HG02973 (cell line): ENCODE measurements at regions not wholly inside any gene's neighbourhood (a gene's known extent, or its start where the extent isn't known, plus 50 kb on each side); places are given as distances from the start of the nearest gene placed in this dataset.

Experiments
- ATAC-seq: cut with Tn5 transposase; IDR thresholded peaks from one replicate; pipeline ENCODE4 v1.9.1; 2021; ENCODE audit warnings: moderate library complexity; ENCODE audit not compliant: unreplicated experiment

DNA sequence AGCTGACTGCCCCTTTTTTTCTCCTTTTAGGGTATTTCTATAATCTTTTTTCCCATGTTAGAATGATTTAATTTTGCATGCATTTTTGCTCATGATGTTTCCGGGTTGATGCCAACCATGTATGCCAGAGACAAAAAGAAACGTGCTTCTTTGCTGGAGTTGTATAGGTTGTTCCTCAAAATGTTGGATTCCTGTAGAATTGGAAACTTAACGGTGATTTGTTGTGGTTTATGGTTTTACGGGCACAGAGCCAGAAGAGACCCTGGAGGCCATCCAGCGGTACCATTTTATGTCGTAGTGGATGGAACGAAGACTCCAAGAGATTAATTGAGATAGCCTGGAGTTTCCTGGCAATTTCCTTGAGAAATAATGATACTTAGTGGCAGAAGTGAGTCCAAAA lies 481.5 kb upstream of the RGMA start:
- no peak for ATAC-seq

DNA sequence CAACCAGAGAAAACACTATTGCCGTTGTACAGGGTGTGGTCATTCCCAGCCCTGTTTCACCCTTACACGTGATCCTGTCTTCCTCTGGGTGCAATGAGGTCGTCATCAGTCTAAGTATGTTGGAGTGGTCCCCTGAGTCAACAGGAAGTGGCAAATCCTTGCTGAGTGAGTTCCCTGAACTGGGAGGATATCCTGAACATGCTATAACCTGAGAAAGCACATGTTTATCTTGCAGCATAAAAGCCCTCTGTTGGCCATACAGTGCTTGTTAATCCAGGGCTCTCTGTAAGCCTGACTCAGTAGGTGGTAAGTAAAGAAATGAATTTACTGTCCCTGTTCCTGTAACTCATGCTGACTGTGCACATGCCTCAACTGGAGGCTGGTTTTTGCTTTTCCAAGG lies 477.8 kb upstream of the RGMA start:
- ATAC-seq: no peak

DNA sequence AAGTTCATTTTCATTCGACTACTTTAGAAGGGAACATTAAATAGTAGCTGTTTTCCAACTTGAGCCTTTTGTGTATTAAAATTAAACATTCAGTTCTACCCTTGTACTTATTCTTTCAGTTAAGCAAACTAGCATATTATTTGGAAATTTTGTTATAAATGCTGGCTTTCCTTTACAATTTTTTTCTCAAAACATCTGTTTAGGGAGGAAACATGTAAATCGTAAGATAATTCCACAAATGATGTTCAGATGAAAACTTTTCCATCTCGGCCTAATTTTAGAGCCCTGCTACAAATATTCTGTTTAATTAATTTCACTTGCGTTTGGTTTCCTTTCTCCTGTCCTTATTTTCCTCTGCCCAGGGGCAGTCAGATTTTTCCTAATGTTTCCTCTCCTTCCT lies 476.2 kb upstream of the RGMA start:
- no peak for ATAC-seq

DNA sequence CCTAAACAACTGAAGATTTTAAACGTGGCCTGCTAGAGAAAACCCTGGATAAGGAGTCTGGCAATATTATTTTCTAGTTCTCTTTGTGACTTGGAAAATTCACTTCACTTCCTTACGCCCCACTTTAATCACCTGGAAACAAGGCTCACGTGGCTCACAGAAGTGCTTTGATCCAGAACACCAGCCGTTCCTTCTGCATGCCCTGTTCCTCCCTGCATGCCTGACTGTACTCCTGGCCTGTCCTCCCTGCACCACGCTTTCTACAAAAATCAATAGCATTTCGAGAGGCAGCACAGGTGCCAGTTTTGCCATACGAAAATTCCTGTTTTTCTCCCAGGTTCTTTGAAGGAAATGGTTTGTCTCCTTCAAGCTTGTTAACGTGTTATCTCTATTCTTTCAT lies 474.2 kb upstream of the RGMA start:
- no peak for ATAC-seq

DNA sequence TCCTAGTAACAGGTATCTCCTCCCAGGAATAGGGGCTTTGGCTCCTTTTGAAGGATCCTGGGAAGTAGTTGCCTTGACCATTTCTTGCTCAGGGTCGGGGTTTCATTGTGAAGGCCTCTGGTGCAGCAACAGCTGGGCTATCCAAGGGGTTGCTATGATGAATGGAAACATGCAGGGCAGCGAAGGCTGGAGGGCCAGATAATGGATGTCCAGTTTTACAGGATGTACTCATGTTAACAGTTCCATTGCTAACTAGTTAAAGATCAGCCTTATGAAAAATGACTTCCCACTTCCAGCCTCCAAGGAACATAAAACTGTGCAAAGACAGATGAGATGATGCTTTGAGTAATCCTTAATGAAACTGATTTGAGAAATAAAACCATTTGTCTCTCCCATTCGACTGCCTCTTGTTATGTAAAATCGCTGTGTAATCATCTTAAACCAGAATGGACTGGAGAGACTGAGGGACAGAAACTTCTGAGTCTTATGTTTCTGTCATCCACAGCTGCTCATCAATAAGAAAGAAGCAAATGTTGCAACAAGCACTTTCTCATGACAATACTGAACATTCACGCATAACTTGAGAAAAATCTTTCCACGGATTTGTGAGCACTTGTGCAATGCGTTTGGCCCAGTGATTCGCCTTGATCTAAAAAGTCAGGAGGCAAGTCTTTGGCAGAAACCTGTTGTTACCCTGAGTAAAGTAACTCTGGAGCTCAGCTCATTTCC lies 473.5 kb upstream of the RGMA start:
- ATAC-seq: no peak

DNA sequence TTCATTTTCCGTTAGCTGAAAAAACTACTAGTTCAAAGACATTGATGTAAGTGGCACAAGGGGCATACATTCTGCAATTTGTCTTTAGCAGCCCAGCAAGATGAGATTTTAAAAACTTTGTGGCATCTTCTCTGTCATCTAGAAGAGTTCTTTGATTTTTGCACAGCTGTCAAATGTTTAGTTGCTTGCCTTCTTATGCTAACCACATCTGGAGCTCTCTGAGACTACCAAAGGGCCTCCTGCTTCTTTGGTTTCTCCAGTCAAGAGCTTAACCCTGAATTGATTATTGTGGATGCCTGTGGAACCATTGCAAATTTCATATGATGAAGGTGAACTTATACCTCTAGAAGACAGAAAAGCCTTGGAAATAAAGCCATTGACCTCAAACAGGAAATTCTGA lies 468.7 kb upstream of the RGMA start:
- ATAC-seq: no peak

DNA sequence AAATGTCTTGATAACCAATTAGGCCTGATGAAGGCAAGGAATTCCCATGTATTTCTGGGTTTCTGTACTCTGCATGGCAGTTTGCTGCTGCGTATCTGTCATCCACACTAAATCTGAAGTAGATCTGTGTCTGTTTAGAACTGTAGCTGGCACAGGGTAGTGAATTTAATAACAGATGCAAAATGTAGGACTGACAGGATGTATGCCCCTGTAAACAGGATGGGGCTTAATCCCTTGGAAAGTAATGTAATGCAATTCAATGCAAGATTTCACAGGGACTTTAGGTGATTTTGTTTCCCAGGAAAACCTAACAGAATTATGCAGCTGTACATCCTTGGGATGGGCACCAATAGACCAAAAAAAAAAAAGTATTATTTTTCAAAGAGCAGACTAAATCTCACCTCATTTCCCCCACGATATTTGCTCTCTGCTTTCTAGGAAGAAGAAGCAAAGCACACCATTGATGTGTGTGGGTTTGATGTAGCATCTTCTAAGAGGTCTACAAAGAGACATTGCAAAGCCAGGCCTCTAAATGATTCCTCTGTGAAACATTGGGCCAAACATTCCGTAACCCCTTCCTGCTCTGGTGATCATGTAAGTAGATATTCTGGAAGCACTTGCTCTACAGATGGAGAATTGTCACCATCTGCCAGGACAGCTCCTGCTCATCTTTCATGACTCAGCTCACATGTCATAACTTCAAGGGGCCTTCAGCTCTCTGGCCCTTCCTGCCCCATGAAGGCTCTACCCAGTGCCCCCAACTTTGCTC lies 464.3 kb upstream of the RGMA start:
- ATAC-seq: no peak

DNA sequence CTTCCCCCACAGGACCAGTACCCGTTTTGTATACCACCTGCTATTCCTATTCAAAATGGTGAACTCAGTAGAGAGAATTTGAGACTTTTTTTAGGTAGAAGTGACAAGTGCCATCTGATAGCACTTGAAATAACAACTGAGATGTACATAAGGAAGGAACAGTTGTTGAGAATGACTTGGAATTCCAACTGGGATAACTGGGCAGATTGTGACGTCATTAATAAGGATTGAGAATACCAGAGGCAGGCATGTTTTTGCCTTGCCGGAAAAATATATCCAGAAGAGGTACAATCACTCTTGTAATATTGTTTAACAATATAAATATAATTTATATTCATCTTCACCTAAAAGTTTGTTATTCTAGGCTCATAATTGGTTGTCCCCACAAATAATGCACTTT lies 454.1 kb upstream of the RGMA start:
- ATAC-seq: no peak

DNA sequence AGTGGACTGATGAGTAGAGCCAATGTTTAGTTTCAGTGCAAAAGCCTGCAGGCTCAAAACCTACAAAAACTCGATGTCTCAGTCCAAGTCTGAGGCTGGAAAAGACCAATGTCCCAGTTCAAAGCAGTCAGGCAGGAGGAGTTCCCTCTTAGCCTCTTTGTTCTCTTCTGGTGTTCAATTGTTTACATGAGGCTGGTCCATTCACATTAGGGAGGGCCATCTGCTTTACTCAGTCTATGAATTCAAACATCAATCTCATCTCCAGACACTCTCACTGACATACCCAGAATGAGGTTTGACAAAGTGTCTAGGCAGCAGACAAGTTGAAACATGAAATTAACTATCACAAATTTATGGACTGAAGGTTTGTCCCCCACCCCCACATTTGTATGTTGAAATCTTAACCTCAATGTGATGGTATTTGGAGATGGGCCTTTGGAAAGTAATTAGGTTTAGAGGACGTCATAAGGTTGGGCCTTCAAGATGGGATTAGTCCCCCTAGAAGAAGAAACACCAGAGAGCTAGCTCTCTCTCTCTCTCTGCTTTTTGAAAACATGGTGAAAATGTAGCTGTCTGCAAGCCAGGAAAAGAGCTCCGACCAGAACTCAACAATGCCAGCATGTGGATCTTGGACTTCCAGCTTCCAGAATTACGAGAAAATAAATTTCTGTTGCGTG lies 438.5 kb upstream of the RGMA start:
- ATAC-seq: no peak

DNA sequence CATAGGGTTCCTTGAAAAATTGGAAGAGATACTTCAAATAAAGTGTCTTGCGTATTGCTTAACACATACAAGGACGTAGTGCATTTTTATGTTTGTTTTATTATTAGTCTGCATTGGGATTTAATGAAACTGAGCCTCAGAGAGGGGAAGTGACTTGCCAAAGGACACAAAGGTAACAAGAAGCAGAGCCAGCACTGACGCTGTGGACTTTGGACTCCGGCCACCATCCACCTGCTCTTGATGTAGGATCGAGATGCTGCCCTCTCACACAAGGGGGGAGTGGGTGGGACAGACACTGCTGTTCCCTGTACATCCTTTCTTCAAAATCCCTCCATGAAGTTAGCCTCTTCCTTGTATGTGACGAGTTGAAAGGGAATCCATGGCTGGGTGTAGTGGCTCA lies 435.4 kb upstream of the RGMA start:
- ATAC-seq: no peak

DNA sequence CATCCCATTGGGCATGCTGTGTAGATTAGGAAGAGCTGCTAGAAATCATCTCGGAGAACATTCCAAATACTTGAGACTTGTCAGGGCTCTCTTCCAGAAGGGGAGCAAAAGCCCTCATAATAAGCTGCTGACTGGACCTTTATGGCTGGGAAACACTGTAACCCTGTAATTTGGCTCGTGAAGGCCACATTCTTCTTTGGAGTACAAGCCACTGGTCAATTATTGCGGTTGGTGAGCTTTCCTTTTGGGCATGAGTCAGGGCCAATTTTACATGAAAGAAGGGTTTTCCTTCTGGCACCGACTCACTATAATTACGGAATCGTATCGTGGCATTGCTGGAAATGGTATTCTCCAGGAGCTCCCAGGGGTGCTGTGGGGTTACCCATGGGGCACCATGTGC lies 434.5 kb upstream of the RGMA start:
- ATAC-seq: no peak

DNA sequence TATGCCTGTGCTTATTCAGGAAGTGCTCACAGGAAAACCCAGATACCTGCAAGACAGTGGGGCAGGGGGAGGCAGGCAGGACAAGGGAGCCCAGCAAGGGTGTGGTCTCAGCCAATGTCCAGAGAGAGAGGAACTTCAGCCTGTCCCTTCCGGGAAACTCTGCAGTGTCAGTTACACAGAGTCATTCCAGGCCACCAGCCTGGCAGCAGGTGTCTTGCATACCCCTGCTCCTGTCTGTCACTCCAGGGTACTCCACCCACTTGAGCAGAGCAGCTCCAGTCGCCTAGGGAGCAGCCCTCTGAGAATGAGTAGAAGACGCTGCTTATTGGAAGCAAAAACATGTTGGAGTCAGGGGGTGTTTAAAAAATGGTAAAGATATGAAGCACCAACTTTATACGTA lies 431.2 kb upstream of the RGMA start:
- ATAC-seq: no peak

DNA sequence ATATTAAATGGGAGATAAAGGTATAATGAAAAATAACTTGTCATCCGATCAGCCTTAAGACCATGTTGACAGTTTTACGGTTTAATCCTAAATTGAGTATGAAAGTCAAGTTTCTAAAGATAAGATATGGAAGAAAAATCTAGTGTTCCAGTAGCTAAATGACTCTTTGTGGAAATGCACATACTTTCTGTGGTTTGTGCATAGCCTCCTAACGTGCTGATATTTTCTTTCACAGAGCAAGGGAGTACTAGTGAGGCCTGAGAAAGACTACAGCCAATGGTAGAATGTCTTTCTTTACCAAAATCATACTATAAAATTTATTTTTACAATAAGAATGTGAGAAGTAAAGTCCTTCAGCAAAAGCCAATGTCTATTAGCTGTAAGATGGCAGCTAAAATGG lies 430.6 kb upstream of the RGMA start:
- no peak for ATAC-seq

DNA sequence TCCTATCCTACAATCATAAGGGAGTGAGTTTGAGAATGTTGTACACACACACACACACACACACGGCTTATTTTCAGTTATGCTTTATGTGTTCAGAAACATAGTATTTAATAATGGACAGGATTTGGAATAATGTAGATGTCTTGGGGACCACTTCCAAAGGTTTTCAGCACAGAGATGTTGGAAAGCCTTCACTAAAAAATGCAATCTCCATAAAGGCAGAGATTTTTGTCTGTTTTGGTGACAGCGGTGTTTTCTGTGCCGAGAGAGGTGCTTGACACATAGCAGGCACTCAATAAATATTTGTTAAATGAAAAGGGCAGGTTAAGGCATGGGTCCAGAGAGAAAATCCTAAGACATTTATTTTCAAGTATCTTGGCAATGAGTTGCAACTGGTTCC lies 428.2 kb upstream of the RGMA start:
- ATAC-seq: no peak

DNA sequence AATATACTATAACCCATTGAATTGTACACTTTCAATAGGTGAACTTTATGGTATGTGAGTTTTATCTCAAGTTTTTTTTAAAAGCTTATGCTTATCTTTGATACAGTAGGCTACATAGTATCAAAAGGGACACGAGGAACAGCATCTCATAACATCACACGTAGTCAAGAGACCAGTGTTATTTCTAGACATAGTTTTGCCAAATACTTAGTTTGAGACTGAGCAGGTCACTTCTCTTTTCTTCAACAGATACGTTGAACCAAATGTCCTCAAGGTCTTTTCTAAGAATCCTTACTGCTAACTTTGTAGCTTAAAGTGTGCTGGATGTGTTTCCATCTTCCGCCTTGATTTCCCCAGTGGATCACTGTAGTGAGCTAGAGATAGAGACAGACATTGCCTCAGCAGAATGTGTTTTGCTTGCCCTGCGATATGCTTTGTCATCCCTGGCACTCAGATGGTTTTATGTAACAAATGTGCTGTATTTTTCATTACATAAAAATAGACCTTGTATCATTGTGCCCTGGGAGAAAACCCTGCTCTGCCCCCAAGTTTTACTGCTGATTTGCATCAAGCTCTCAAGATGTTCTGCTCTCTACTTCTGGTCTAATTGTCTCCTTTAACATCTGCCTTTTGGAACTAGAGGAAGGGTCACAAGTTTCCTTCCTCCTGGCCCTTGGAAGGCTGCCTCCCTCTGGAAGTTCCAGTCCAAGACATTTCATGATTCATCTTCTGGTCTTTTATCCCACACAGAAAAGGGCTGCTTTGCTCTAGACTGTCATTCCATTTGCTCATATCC lies 426.4 kb upstream of the RGMA start:
- ATAC-seq: no peak

DNA sequence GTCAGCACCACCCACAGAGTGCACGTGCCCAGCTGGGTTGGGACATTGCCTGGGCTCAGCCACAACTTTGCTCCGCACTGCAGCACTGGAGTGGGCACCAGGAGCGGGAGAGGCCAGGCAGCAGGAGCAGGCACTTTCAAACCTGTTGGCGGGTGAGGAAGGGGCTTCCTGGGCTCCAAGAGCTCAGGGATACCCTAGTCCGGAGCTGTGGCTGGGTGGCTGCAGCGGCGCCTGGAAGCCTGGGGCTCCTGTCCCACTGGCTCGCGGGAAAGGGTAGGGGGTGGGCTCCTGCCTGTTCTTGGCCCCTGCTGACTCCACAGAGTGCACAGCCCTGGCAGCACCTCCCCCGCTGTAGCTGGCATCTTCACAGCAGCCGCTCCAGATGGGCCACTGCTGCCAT lies 417.6 kb upstream of the RGMA start:
- ATAC-seq: no peak

DNA sequence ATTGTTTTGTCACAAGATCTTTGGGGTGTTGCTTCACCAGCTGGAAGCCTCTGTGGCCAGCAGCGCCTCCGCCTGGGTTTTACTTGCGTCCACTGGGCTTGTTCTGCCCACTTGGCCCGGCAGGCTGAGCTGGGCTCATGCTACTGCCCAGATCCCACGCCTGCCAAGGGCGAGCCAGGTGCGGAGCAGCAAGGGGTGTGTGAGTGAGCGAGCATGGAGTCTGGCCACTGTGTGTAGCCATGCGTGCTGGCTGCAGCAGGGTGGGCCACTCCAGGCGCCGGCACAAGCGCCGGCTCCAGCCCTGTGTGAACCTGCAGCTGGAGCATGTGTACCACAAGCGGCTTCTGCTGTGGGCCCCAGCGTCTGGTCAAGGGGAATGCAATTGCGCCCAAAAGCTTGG lies 416.5 kb upstream of the RGMA start:
- ATAC-seq: no peak

DNA sequence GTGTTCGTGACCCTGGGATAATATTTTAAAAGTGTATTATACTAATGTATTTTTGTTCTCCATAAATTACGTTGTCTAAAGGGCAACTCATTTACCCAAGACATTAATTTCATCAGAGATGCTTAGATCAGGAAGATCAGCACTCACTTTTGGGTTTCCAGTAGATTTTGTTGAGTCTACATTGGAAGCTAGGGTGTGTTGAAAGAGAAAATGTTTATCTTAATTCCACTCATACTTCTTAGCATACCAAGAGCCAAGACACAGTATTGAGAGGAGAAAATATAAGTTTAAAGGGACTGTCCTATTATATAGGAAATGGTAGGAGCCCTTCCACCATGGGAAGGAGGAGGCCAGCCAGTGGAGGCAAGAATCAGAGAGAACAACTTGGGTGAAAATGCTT lies 412.9 kb upstream of the RGMA start:
- no peak for ATAC-seq

DNA sequence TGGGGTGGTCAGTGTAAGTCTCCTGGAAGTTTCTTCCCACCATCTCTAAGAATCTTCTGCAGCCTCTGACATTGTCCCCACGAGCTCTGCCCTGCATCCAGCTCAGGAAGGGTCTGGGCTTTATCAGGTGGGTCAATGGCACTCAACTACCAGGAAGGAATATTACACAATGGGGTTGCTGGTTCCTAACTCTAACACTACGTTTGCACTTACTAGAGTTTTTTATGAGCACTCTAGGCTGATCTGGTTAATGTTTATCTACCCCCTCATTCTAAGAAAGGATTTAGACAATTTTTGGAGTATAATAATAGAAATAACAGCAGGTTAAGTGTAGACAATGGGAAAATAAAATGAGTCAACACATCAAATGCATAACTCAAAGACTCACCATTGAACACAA lies 411.1 kb upstream of the RGMA start:
- no peak for ATAC-seq

DNA sequence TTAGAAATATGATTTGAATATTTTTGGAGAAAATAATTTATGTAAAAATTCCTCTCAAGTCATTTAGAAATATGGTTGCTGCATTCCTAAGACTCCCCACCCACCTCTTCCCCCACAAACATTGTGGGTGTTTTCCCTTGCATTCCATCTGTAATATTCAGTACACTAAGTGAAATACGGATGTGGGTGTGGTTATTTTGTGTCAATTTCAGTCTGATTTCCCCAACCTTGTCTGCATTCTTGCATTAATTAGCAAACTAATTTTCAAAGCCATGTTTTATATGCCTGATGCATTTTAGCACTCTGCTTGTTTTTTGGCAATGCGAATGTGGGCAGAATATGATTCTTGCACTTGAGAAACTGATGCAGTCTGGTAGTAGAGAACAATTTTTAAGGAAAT lies 408.3 kb upstream of the RGMA start:
- ATAC-seq: no peak

DNA sequence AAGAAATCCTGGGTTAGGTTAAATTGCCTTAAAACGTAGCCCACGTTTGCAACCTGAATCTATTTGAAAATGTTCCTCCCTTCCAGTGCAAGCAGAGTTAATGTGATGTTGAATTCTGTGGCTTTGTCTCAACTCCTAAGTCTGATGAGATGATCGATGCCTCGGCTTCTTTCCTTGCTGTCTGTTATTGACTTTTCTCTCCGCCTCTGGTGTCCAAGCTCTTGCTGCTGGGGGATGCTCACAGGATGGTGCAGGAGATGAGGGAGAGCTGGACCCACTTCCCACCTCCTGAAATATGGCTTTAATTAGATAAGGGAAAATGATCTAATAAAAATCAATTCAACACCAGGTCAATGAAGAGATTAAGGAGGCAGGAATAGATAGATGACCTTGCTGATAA lies 407.9 kb upstream of the RGMA start:
- no peak for ATAC-seq
